ENCODE measurements at regions not wholly inside any gene's neighbourhood (a gene's known extent, or its start where the extent isn't known, plus 50 kb on each side); places are given as distances from the start of the nearest gene placed in this dataset.
"Not testable (repeated sequence)": the region's sequence is repeated elsewhere in the genome, so short reads cannot be mapped to it uniquely, and the experiment has no call there.

- Histone ChIP-seq H3K4me3 (ENCODE audit: low read length in 2 of 2) (no peak overlapping the region), H3K27ac (ENCODE audit: low read depth in 2 of 2, low read length in 2 of 2) (no peak overlapping the region), H3K4me1 (ENCODE audit: control insufficient read depth in 2 of 2, insufficient read depth in 2 of 2, low read length in 2 of 2) (no peaks in the 10 kb centered on the region), H3K36me3 (ENCODE audit: control insufficient read depth in 2 of 2, insufficient read depth in 2 of 2, low read length in 2 of 2) (no peaks in the 10 kb centered on the region), H3K27me3 (ENCODE audit: control insufficient read depth in 2 of 2, insufficient read depth in 2 of 2, low read length in 2 of 2) (peaks cover 0 to 2% of the 10 kb centered on the region in 2 donors), H3K9ac (ENCODE audit: low read depth in 1 of 2, low read length in 2 of 2) (no peak overlapping the region), H3K9me3 (ENCODE audit: control insufficient read depth in 2 of 2, low read length in 2 of 2) (no peaks in the 10 kb centered on the region)
Measured at GRCh38 chr5:133859073-133859472, 109.4 kb downstream of the C5orf15 start.

- not testable (repeated sequence) for H3K27ac ChIP-seq (ENCODE audit: low read depth in 2 of 2, low read length in 2 of 2); H3K9ac ChIP-seq (ENCODE audit: low read depth in 1 of 2, low read length in 2 of 2); H3K27me3 ChIP-seq (ENCODE audit: control insufficient read depth in 2 of 2, insufficient read depth in 2 of 2, low read length in 2 of 2); H3K36me3 ChIP-seq (ENCODE audit: control insufficient read depth in 2 of 2, insufficient read depth in 2 of 2, low read length in 2 of 2); H3K4me3 ChIP-seq (ENCODE audit: low read length in 2 of 2); H3K9me3 ChIP-seq (ENCODE audit: control insufficient read depth in 2 of 2, low read length in 2 of 2); H3K4me1 ChIP-seq (ENCODE audit: control insufficient read depth in 2 of 2, insufficient read depth in 2 of 2, low read length in 2 of 2)
Measured at GRCh38 chr5:133857595-133858313, 110.7 kb downstream of the C5orf15 start.

- Histone ChIP-seq H3K27ac (ENCODE audit: low read depth in 2 of 2, low read length in 2 of 2) (no peak overlapping the region), H3K9ac (ENCODE audit: low read depth in 1 of 2, low read length in 2 of 2) (no peak overlapping the region), H3K9me3 (ENCODE audit: control insufficient read depth in 2 of 2, low read length in 2 of 2) (no peaks in the 10 kb centered on the region), H3K36me3 (ENCODE audit: control insufficient read depth in 2 of 2, insufficient read depth in 2 of 2, low read length in 2 of 2) (no peaks in the 10 kb centered on the region), H3K27me3 (ENCODE audit: control insufficient read depth in 2 of 2, insufficient read depth in 2 of 2, low read length in 2 of 2) (peaks cover 0 to 2% of the 10 kb centered on the region in 2 donors), H3K4me3 (ENCODE audit: low read length in 2 of 2) (no peak overlapping the region), H3K4me1 (ENCODE audit: control insufficient read depth in 2 of 2, insufficient read depth in 2 of 2, low read length in 2 of 2) (no peaks in the 10 kb centered on the region)
Measured at GRCh38 chr5:133854554-133854953, 113.9 kb downstream of the C5orf15 start.

- H3K27me3 ChIP-seq (ENCODE audit: control insufficient read depth in 2 of 2, insufficient read depth in 2 of 2, low read length in 2 of 2): peaks cover 0 to 2% of the 10 kb centered on the region in 2 donors
- no peaks in the 10 kb centered on the region for H3K4me1 ChIP-seq (ENCODE audit: control insufficient read depth in 2 of 2, insufficient read depth in 2 of 2, low read length in 2 of 2)
Measured at GRCh38 chr5:133853646-133854365, 114.6 kb downstream of the C5orf15 start.

DNA sequence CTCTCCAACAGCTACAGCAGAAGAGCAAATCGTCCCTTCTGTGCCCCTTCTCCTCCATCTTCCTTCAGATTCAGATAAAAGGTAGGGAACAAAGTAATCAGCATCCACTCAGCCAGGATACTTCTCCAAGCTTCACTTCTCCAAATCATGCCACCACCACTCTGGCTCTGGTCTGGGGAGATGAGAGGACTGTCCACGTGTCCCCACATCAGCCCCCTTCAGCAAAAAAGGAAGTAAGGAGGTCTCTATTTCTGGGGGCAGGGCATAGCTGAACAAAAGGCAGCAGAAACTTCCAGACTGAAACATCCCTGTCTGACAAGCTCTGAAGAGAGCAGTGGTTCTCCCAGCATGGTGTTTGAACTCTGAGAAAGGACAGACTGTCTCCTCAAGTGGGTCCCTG lies 116.9 kb downstream of the C5orf15 start:
- peaks cover 0 to 2% of the 10 kb centered on the region in 2 donors for H3K27me3 ChIP-seq (ENCODE audit: control insufficient read depth in 2 of 2, insufficient read depth in 2 of 2, low read length in 2 of 2)
- no peaks in the 10 kb centered on the region for H3K9me3 ChIP-seq (ENCODE audit: control insufficient read depth in 2 of 2, low read length in 2 of 2)
- no peak overlapping the region for H3K27ac ChIP-seq (ENCODE audit: low read depth in 2 of 2, low read length in 2 of 2)
- no peaks in the 10 kb centered on the region for H3K36me3 ChIP-seq (ENCODE audit: control insufficient read depth in 2 of 2, insufficient read depth in 2 of 2, low read length in 2 of 2)
- no peak overlapping the region for H3K9ac ChIP-seq (ENCODE audit: low read depth in 1 of 2, low read length in 2 of 2)
- no peak overlapping the region for H3K4me3 ChIP-seq (ENCODE audit: low read length in 2 of 2)
- no peaks in the 10 kb centered on the region for H3K4me1 ChIP-seq (ENCODE audit: control insufficient read depth in 2 of 2, insufficient read depth in 2 of 2, low read length in 2 of 2)

More at GRCh38 chr5:133853646-133854365, 114.6 kb downstream of the C5orf15 start:
- no peaks in the 10 kb centered on the region for H3K36me3 ChIP-seq (ENCODE audit: control insufficient read depth in 2 of 2, insufficient read depth in 2 of 2, low read length in 2 of 2)
- no peak overlapping the region for H3K9ac ChIP-seq (ENCODE audit: low read depth in 1 of 2, low read length in 2 of 2)
- no peaks in the 10 kb centered on the region for H3K9me3 ChIP-seq (ENCODE audit: control insufficient read depth in 2 of 2, low read length in 2 of 2)
- H3K27ac ChIP-seq (ENCODE audit: low read depth in 2 of 2, low read length in 2 of 2): no peak overlapping the region
- H3K4me3 ChIP-seq (ENCODE audit: low read length in 2 of 2): no peak overlapping the region

DNA sequence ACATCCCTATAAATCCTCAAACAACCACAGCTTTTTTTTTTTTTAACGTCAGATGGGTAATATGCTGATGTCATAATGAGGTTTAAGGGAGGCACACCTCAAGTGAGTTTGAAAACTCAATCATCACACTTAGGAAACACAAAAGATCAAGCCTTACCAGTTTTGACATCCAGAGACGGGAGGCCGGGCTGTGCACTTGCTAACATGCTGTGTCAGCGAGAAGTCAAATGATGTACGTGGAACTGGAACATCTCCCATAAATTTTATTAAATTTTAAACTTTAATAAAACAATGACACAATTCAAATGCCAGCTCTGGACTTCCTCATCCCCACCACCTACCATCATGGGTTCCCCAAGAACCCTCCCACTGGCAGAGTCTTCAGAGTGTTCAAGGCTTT lies 117.6 kb downstream of the C5orf15 start:
- peaks cover 0 to 2% of the 10 kb centered on the region in 2 donors for H3K27me3 ChIP-seq (ENCODE audit: control insufficient read depth in 2 of 2, insufficient read depth in 2 of 2, low read length in 2 of 2)
- no peak overlapping the region for H3K27ac ChIP-seq (ENCODE audit: low read depth in 2 of 2, low read length in 2 of 2)
- no peaks in the 10 kb centered on the region for H3K36me3 ChIP-seq (ENCODE audit: control insufficient read depth in 2 of 2, insufficient read depth in 2 of 2, low read length in 2 of 2)
- H3K4me3 ChIP-seq (ENCODE audit: low read length in 2 of 2): no peak overlapping the region
- no peaks in the 10 kb centered on the region for H3K4me1 ChIP-seq (ENCODE audit: control insufficient read depth in 2 of 2, insufficient read depth in 2 of 2, low read length in 2 of 2)
- H3K9me3 ChIP-seq (ENCODE audit: control insufficient read depth in 2 of 2, low read length in 2 of 2): no peaks in the 10 kb centered on the region
- H3K9ac ChIP-seq (ENCODE audit: low read depth in 1 of 2, low read length in 2 of 2): no peak overlapping the region

DNA sequence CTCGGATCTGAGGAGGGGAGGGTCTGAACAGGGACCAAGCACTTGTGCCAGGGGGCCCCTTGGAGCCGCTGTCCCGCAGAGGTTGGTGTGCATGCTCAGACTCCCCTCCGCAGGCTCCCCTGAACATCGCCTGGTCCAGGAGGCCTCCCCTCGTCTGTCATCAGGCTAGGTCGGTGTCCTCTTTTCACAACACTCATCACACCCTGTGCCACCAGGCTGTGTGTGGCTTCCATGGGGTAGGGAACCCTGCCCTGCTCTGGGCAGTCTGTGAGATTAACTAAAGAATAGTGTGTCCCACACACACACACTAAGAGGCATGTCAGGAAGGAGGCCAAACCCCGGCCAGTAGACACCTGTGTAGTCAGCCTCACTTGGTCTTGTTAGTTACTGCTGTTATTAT lies 119.3 kb downstream of the C5orf15 start:
- no peaks in the 10 kb centered on the region for H3K36me3 ChIP-seq (ENCODE audit: control insufficient read depth in 2 of 2, insufficient read depth in 2 of 2, low read length in 2 of 2)
- peaks cover 0 to 2% of the 10 kb centered on the region in 2 donors for H3K27me3 ChIP-seq (ENCODE audit: control insufficient read depth in 2 of 2, insufficient read depth in 2 of 2, low read length in 2 of 2)
- no peaks in the 10 kb centered on the region for H3K9me3 ChIP-seq (ENCODE audit: control insufficient read depth in 2 of 2, low read length in 2 of 2)
- no peak overlapping the region for H3K4me3 ChIP-seq (ENCODE audit: low read length in 2 of 2)
- H3K27ac ChIP-seq (ENCODE audit: low read depth in 2 of 2, low read length in 2 of 2): no peak overlapping the region
- no peaks in the 10 kb centered on the region for H3K4me1 ChIP-seq (ENCODE audit: control insufficient read depth in 2 of 2, insufficient read depth in 2 of 2, low read length in 2 of 2)
- H3K9ac ChIP-seq (ENCODE audit: low read depth in 1 of 2, low read length in 2 of 2): no peak overlapping the region

DNA sequence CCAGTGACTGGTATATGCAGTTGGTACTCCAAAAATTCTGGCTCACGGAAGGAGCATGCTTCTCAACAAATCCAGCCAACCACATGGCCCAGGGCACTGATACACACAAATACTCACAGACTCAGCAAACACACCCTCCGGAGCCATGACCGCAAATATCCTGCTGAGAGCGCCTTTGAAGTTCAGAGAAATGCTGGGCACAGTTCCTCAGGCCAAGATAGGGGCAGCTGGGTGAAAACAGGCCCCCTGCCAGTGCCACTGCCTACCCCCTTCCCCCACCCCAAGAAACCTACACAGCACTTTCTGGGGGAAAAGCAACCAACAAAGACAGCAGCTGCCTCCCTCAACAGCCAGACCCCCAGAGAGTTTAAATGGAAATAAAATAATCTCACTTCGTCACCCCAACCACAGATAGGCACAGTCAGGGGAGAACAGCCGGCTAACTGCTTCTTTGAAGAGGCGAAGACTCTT lies 120.0 kb downstream of the C5orf15 start:
- H3K36me3 ChIP-seq (ENCODE audit: control insufficient read depth in 2 of 2, insufficient read depth in 2 of 2, low read length in 2 of 2): no peaks in the 10 kb centered on the region
- H3K4me1 ChIP-seq (ENCODE audit: control insufficient read depth in 2 of 2, insufficient read depth in 2 of 2, low read length in 2 of 2): no peaks in the 10 kb centered on the region
- peaks cover 0 to 2% of the 10 kb centered on the region in 2 donors for H3K27me3 ChIP-seq (ENCODE audit: control insufficient read depth in 2 of 2, insufficient read depth in 2 of 2, low read length in 2 of 2)
- H3K27ac ChIP-seq (ENCODE audit: low read depth in 2 of 2, low read length in 2 of 2): no peak overlapping the region
- no peak overlapping the region for H3K9ac ChIP-seq (ENCODE audit: low read depth in 1 of 2, low read length in 2 of 2)
- H3K9me3 ChIP-seq (ENCODE audit: control insufficient read depth in 2 of 2, low read length in 2 of 2): no peaks in the 10 kb centered on the region
- H3K4me3 ChIP-seq (ENCODE audit: low read length in 2 of 2): no peak overlapping the region

GRCh38 chr5:133847886-133848285 lies 120.5 kb downstream of the C5orf15 start:
- no peaks in the 10 kb centered on the region for H3K9me3 ChIP-seq (ENCODE audit: control insufficient read depth in 2 of 2, low read length in 2 of 2)
- no peak overlapping the region for H3K4me3 ChIP-seq (ENCODE audit: low read length in 2 of 2)
- peaks cover 0 to 2% of the 10 kb centered on the region in 2 donors for H3K27me3 ChIP-seq (ENCODE audit: control insufficient read depth in 2 of 2, insufficient read depth in 2 of 2, low read length in 2 of 2)
- H3K36me3 ChIP-seq (ENCODE audit: control insufficient read depth in 2 of 2, insufficient read depth in 2 of 2, low read length in 2 of 2): no peaks in the 10 kb centered on the region
- H3K4me1 ChIP-seq (ENCODE audit: control insufficient read depth in 2 of 2, insufficient read depth in 2 of 2, low read length in 2 of 2): no peaks in the 10 kb centered on the region
- no peak overlapping the region for H3K9ac ChIP-seq (ENCODE audit: low read depth in 1 of 2, low read length in 2 of 2)
- no peak overlapping the region for H3K27ac ChIP-seq (ENCODE audit: low read depth in 2 of 2, low read length in 2 of 2)

GRCh38 chr5:133847301-133847700 lies 121.1 kb downstream of the C5orf15 start:
- no peaks in the 10 kb centered on the region for H3K4me1 ChIP-seq (ENCODE audit: control insufficient read depth in 2 of 2, insufficient read depth in 2 of 2, low read length in 2 of 2)

More at GRCh38 chr5:133847301-133847700, 121.1 kb downstream of the C5orf15 start:
- H3K9me3 ChIP-seq (ENCODE audit: control insufficient read depth in 2 of 2, low read length in 2 of 2): no peaks in the 10 kb centered on the region
- peaks cover 0 to 2% of the 10 kb centered on the region in 2 donors for H3K27me3 ChIP-seq (ENCODE audit: control insufficient read depth in 2 of 2, insufficient read depth in 2 of 2, low read length in 2 of 2)
- H3K36me3 ChIP-seq (ENCODE audit: control insufficient read depth in 2 of 2, insufficient read depth in 2 of 2, low read length in 2 of 2): no peaks in the 10 kb centered on the region
- H3K9ac ChIP-seq (ENCODE audit: low read depth in 1 of 2, low read length in 2 of 2): no peak overlapping the region
- no peak overlapping the region for H3K4me3 ChIP-seq (ENCODE audit: low read length in 2 of 2)
- H3K27ac ChIP-seq (ENCODE audit: low read depth in 2 of 2, low read length in 2 of 2): no peak overlapping the region

Measured in mucosa of rectum (tissue), 2 donors.